Activated CD4-positive, alpha-beta T cell treated with anti-CD3 and anti-CD28 coated beads for 36 hours (primary cell): ENCODE measurements at regions not wholly inside any gene's neighbourhood (a gene's known extent, or its start where the extent isn't known, plus 50 kb on each side); places are given as distances from the start of the nearest gene placed in this dataset.

ENCODE experiments used
- ATAC-seq: fragments of 200-7000 bp; cut with Tn5 transposase; one replicate; pipeline ENCODE4 v1.10.0; 2021; ENCODE audit warnings: mild to moderate bottlenecking, moderate library complexity
- CTCF ChIA-PET: fragments of 350-600 bp; sonication (Branson Sonifier 250); formaldehyde crosslinking; loops from one replicate; lab custom pipeline; 2021; ENCODE audit warnings: antibody characterized with exemption; lab: Charles Lee
- POLR2A ChIA-PET: fragments of 350-600 bp; sonication (Branson Sonifier 250); formaldehyde crosslinking; loops from one replicate; lab custom pipeline; 2021; ENCODE audit warnings: antibody characterized with exemption, inconsistent platforms; lab: Charles Lee
- DNase-seq: peaks from one replicate; pipeline ENCODE4 v3.0.0-alpha.2; 2020
- H3K27ac Mint-ChIP-seq: one replicate; pipeline ENCODE4 v1.8.0; 2021; ENCODE audit warnings: mixed read lengths
- H3K27me3 Mint-ChIP-seq: one replicate; pipeline ENCODE4 v1.8.0; 2021; ENCODE audit warnings: mixed read lengths
- H3K36me3 Mint-ChIP-seq: one replicate; pipeline ENCODE4 v1.8.0; 2021; ENCODE audit warnings: low read depth, mixed read lengths
- H3K4me1 Mint-ChIP-seq: one replicate; pipeline ENCODE4 v1.8.0; 2021; ENCODE audit warnings: mixed read lengths
- H3K4me3 Mint-ChIP-seq: one replicate; pipeline ENCODE4 v1.8.0; 2021; ENCODE audit warnings: mild to moderate bottlenecking, moderate library complexity, mixed read lengths
- H3K9me3 Mint-ChIP-seq: one replicate; pipeline ENCODE4 v1.8.0; 2021; ENCODE audit warnings: low read depth, mixed read lengths
- intact Hi-C, 2 experiments: fragments of 100-400 bp; cut with DNase I in 1 of 2; cut with micrococcal nuclease in 1 of 2; formaldehyde crosslinking; loops; one replicate each; pipeline versions ENCODE4 v1.14.2 to v1.15.1; 2022 to 2024; cut with DNase I, micrococcal nuclease

DNA sequence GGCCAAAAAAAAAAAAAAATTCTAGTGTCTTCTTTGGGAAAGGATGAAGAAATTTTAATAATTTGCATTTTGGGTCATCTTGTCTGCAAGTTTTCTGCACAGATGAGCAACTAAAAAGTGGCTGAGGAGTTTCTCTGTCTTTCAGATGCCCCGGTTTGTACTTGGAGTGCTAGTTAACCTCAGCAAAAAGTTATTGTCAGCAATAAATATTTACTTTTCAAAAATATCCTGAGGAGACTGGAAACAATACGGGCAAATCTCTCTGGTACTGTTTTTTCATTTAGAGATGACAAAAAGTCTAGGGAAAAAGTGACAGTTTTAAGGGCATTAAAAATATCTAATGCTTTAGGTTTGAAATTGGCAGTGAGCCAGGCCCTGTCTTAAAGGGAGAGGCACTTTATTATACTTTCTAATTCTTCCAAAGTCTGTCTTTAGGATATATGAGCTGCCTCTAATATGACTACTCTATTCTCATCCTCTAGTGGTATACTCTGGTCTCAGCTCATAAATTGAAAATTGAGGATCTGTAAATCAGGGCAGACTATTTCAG is 436.0 kb upstream of the NR2F2 start:
- Mint-ChIP-seq H3K4me1 (no peaks in the 10 kb centered on the region), H3K27ac (no peak overlapping the region), H3K4me3 (no peak overlapping the region), H3K36me3 (no peaks in the 10 kb centered on the region), H3K27me3 (peaks cover 1% of the 10 kb centered on the region), H3K9me3 (no peaks in the 10 kb centered on the region)
- no peak for ATAC-seq
- intact Hi-C loops: no loop called here
- ChIA-PET CTCF (no interaction called here), POLR2A (no interaction called here)
- DNase-seq: no peak

DNA sequence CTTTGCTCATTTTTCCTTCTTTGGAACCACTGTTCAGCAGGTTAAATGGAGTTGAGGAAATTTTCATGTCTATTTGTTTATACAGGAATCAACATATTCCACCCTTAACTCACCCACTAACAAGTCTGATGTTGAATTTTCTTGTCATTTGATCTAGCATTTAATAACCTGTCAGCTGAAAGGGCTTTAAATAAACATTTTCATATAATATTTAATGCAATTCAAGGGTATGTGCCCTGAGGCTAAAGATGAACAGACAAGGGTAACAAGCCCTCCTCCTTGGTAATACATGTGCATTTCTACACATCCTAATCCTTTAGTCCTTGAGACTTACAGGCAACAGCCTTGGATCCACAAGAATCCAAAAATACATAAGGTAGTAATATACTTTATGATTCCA is 435.0 kb upstream of the NR2F2 start:
- Mint-ChIP-seq H3K27me3 (no peaks in the 10 kb centered on the region), H3K9me3 (no peaks in the 10 kb centered on the region), H3K4me1 (no peaks in the 10 kb centered on the region), H3K36me3 (no peaks in the 10 kb centered on the region), H3K4me3 (no peak overlapping the region), H3K27ac (no peak overlapping the region)
- ATAC-seq (no peak), DNase-seq (no peak)
- POLR2A ChIA-PET: no interaction called here
- CTCF ChIA-PET: no interaction called here
- intact Hi-C loops: no loop called here

DNA sequence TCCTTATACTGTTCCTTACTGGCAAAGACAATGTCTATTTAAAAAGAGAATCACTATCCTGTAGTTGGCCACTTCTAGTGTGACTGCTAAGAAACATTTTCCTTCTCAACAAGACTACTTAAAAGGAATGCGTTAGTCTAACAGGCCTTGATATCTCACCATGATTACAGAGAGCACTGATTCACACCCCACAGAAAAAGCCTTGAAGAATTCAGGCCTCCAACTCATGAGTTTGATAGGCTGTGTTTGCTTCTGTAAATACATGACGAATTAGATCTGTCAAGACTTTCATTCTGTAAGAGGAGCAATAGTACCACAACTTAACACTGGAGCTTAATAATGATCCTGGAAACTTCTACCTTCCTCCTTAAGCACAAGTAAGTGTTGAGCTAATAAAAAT is 432.8 kb upstream of the NR2F2 start:
- no peaks in the 10 kb centered on the region for H3K4me1 Mint-ChIP-seq
- ATAC-seq (no peak), DNase-seq (no peak)
- H3K9me3 Mint-ChIP-seq: no peaks in the 10 kb centered on the region
- H3K27me3 Mint-ChIP-seq: no peaks in the 10 kb centered on the region
- H3K4me3 Mint-ChIP-seq: no peak overlapping the region
- CTCF ChIA-PET: no interaction called here
- intact Hi-C loops: no loop called here
- H3K36me3 Mint-ChIP-seq: no peaks in the 10 kb centered on the region
- H3K27ac Mint-ChIP-seq: no peak overlapping the region
- POLR2A ChIA-PET: no interaction called here

DNA sequence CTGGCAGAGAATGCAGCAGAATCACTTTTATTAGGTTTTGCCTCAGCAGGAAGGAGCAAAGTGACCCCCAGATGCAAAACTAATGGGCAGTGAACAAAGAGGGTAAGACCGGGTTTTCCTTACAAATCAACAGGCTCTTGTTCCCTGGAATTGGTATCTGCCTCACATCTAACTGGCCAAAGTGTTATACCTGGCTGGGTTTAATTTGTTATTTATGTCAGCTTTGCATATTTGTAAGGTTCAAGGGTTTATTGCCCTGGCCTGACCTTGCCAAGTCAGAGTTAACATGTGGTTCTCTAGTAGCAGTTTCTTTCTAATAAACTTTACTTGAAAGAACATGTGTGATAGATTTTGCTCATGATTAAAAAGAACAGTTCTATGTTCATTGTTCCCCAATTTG is 431.7 kb upstream of the NR2F2 start:
- no peak for ATAC-seq
- no peaks in the 10 kb centered on the region for H3K27me3 Mint-ChIP-seq
- H3K4me3 Mint-ChIP-seq: no peak overlapping the region
- intact Hi-C loops: no loop called here
- CTCF ChIA-PET: no interaction called here
- no peaks in the 10 kb centered on the region for H3K9me3 Mint-ChIP-seq
- no peaks in the 10 kb centered on the region for H3K36me3 Mint-ChIP-seq
- no peak overlapping the region for H3K27ac Mint-ChIP-seq
- no peak for DNase-seq
- POLR2A ChIA-PET: no interaction called here
- H3K4me1 Mint-ChIP-seq: no peaks in the 10 kb centered on the region

DNA sequence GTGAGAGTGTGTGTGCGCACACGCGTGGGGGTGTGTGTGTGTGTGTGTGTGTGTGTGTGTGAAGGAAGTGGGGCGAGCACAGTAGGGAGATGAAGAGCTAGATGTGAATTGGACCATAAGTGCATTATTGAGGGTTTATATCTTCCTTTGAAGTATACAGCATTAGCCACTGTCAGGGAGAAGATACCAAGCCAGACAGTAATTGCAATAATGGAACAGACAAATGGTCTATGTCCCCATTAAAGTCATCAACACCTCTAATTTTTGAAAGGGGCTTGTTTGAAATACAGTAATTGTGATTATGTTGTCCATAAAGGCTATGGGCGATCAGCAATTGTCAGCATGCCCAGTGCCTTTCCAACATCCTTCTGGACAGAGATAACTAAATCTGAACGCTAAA is 429.2 kb upstream of the NR2F2 start:
- no peak for DNase-seq
- Mint-ChIP-seq H3K4me3 (no peak overlapping the region), H3K36me3 (no peaks in the 10 kb centered on the region), H3K27ac (no peak overlapping the region), H3K4me1 (no peaks in the 10 kb centered on the region), H3K9me3 (no peaks in the 10 kb centered on the region), H3K27me3 (no peaks in the 10 kb centered on the region)
- CTCF ChIA-PET: no interaction called here
- intact Hi-C loops: no loop called here
- no peak for ATAC-seq
- POLR2A ChIA-PET: no interaction called here

DNA sequence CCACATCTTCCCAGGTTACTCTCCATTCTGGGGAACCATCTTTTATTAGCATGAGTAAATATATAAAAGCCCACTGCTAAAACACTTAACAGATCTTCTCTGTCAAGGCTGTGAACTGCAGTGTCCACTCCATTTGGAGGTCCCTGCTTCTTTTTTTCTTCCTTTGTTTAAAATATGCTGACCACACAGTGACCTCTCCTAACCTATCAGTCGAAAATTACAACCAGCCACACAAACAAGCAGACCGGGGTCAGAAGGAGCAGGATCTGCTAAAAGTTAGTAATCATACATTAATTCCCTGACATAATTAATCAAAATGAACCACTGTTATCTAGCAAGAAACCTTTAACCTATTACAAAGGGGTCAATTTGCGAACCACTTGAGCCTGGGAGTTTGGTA is 427.9 kb upstream of the NR2F2 start:
- intact Hi-C loops: no loop called here
- Mint-ChIP-seq H3K4me3 (no peak overlapping the region), H3K9me3 (no peaks in the 10 kb centered on the region), H3K27ac (no peak overlapping the region), H3K36me3 (no peaks in the 10 kb centered on the region), H3K4me1 (no peaks in the 10 kb centered on the region), H3K27me3 (no peaks in the 10 kb centered on the region)
- ChIA-PET POLR2A (no interaction called here), CTCF (no interaction called here)
- no peak for ATAC-seq
- DNase-seq: no peak

DNA sequence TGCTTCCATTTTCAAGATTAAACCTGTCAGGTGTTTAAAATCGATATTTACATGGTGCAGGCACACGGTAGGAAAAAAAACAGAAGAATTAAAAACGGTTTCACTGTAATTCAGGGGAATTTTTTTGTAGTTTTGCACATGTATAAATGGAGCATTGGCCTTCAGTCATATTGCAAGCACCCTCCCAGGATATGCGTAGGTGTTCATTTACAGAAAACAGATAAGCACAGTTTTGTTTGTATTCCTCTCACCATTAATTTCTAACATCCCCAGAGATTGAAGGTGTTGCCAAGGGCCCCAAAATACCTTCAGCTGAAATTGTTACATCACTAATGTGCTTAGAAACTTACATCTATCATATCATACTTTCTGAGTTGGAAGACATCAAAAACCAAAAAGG is 427.1 kb upstream of the NR2F2 start:
- ATAC-seq: no peak
- intact Hi-C loops: no loop called here
- DNase-seq: no peak
- Mint-ChIP-seq H3K36me3 (no peaks in the 10 kb centered on the region), H3K27ac (no peak overlapping the region), H3K4me3 (no peak overlapping the region), H3K9me3 (no peaks in the 10 kb centered on the region), H3K27me3 (no peaks in the 10 kb centered on the region), H3K4me1 (no peaks in the 10 kb centered on the region)
- POLR2A ChIA-PET: no interaction called here
- CTCF ChIA-PET: no interaction called here

DNA sequence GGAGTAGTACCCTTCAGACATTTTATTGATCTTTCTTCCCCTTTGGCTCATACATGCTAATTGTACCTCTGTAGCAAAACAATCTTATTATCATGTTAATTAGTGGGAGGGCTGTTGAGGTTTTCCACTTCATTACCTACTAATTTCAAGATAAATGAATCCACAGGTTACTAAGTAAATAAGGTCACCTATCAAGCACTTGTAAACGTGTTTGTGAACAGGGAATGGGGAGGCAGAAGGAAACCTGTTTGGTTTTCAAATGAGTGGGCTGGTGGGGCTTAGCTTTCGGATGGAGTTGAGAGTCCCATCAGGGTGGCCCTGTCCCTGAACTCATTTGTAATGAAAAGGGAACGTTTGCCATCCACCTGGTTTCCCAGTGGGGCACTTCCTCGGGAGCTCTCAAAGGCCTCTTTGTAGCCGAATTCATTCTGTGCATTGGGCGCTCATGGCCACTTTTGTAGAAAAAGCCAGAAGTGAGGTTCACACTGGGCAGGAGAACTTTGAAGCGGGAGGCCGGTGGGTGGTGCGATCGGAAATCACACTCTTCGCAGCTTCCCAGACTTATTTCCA is 419.8 kb upstream of the NR2F2 start:
- H3K4me3 Mint-ChIP-seq: no peak overlapping the region
- H3K9me3 Mint-ChIP-seq: no peaks in the 10 kb centered on the region
- no peaks in the 10 kb centered on the region for H3K4me1 Mint-ChIP-seq
- ChIA-PET POLR2A (interaction anchor here (0.6 kb wide), 1 partner anchor 157 kb away, joined by 4 read pairs; no protein-coding TSS in a partner anchor), CTCF (interaction anchor here (0.6 kb wide), 1 partner anchor 545 kb away, joined by 3 read pairs; no protein-coding TSS in a partner anchor)
- DNase-seq: no peak
- no peak for ATAC-seq
- no peaks in the 10 kb centered on the region for H3K36me3 Mint-ChIP-seq
- H3K27ac Mint-ChIP-seq: no peak overlapping the region
- peaks cover 1% of the 10 kb centered on the region for H3K27me3 Mint-ChIP-seq
- intact Hi-C loops: no loop called here

DNA sequence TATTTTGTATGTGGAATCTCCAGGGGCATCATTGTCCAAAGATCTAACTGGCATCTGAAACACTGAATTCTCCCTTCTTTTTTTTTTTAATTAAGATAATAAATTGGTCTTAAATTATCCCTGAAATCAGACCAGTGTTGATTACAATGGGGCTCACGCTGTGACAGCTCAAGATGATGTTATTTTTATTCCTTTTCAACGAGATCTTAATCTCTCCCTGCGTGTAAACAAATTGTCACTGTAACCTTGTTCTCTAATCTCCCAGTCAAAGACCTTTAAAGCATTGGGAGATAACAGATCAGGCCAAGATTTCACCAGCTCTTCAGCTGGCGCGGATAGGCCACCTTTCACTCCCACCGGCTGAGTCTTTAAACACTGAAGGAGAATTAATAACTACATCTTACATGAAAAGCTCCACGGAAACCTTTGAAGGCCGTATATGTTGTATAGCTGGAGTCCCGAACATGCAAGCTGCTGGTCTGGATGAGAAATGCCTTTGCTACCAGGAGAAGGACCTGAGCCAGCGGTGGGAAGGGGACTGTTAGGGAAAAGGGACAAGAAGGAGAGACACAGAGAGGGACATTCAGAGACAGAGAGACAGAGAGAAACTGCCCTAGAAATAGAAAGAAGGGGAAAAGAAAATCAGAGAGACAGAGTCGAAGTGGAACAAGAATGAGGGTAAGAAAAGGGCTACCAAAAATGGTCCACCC is 418.8 kb upstream of the NR2F2 start:
- Mint-ChIP-seq H3K4me3 (no peak overlapping the region), H3K9me3 (no peaks in the 10 kb centered on the region), H3K27me3 (peaks cover 1% of the 10 kb centered on the region), H3K27ac (no peak overlapping the region), H3K4me1 (no peaks in the 10 kb centered on the region), H3K36me3 (no peaks in the 10 kb centered on the region)
- intact Hi-C loops: no loop called here
- DNase-seq: no peak
- POLR2A ChIA-PET: interaction anchor here (0.6 kb wide), 1 partner anchor 158 kb away, joined by 4 read pairs; no protein-coding TSS in a partner anchor
- no peak for ATAC-seq
- CTCF ChIA-PET: no interaction called here

DNA sequence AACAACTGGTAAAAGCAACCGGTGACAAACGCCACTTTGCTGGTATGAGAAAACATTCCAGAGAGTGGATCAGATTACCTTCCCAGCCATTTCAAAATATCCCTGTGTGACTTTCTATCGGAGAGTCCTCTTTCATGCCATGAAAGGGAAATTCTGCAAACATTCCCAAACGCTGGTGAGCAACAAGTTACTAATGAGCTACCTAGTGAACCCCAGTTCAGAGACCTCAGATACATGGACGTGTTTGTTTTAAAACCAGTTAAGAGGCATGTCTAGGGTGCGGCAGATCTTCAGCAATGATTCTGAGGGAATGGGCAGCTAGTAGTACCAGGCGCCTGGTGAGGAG is 418.2 kb upstream of the NR2F2 start:
- ATAC-seq (no peak), DNase-seq (no peak)
- intact Hi-C loops: no loop called here
- Mint-ChIP-seq H3K27ac (no peak overlapping the region), H3K9me3 (no peaks in the 10 kb centered on the region), H3K4me1 (no peaks in the 10 kb centered on the region), H3K4me3 (no peak overlapping the region), H3K36me3 (no peaks in the 10 kb centered on the region), H3K27me3 (peaks cover 1% of the 10 kb centered on the region)
- ChIA-PET CTCF (no interaction called here), POLR2A (interaction anchor here (0.7 kb wide), 1 partner anchor 1254 kb away, joined by 3 read pairs; no protein-coding TSS in a partner anchor)

DNA sequence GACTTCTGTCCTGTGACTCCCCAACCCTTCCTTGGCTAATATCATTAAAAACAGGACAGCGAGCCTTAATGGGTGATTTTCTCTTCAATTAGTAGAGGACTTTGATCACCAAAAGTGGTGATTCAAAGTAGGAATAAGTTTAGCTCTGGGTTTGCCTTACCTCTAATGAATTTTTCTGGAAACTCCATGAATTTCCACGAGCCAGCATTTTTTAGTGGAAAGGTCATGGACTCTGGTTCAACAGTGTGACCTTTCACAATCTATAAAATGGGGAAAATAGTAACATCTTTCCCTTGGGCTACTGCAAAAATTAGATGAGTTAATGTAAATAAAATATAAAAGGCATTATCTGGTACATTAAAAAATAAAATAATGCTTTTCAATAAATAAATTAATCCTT is 417.8 kb upstream of the NR2F2 start:
- Mint-ChIP-seq H3K36me3 (no peaks in the 10 kb centered on the region), H3K27ac (no peak overlapping the region), H3K4me1 (no peaks in the 10 kb centered on the region), H3K9me3 (no peaks in the 10 kb centered on the region), H3K27me3 (peaks cover 1% of the 10 kb centered on the region), H3K4me3 (no peak overlapping the region)
- DNase-seq (no peak), ATAC-seq (no peak)
- ChIA-PET POLR2A (interaction anchor here (0.7 kb wide), 1 partner anchor 1255 kb away, joined by 3 read pairs; no protein-coding TSS in a partner anchor), CTCF (no interaction called here)
- intact Hi-C loops: no loop called here

DNA sequence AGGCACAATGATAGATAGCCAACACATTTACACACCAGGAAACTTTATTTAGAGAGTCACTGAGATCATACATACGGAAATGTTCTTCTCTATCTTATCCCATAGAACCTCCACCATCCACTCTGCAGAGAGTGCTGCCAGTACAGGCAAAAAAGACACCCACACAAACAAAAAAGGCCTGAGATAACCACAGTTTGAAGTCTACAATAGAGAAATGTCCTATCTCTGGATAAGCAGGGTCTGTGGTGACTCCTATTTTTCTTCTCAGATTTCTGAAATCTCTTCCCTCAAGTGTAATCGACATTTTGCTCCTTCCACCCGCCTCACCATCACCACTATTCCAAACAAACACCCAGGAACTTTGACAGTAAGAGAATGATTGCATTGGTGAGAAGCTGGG is 413.9 kb upstream of the NR2F2 start:
- H3K4me3 Mint-ChIP-seq: no peak overlapping the region
- intact Hi-C loops: no loop called here
- CTCF ChIA-PET: no interaction called here

More for the DNA sequence above, 413.9 kb upstream of the NR2F2 start:
- ATAC-seq (no peak), DNase-seq (no peak)
- POLR2A ChIA-PET: no interaction called here
- no peaks in the 10 kb centered on the region for H3K36me3 Mint-ChIP-seq
- no peak overlapping the region for H3K27ac Mint-ChIP-seq
- no peaks in the 10 kb centered on the region for H3K4me1 Mint-ChIP-seq
- H3K9me3 Mint-ChIP-seq: no peaks in the 10 kb centered on the region
- peaks cover 1% of the 10 kb centered on the region for H3K27me3 Mint-ChIP-seq
